Upper lobe of left lung (tissue), 4 donors: ENCODE measurements at regions not wholly inside any gene's neighbourhood (a gene's known extent, or its start where the extent isn't known, plus 50 kb on each side); places are given as distances from the start of the nearest gene placed in this dataset.

Experiments
- EP300 ChIP-seq, 4 donors: sonication (generic); formaldehyde crosslinking; IDR thresholded peaks; one replicate each; pipeline ENCODE4 v1.5.1; 2017; ENCODE audit warnings: antibody characterized with exemption in 4 of 4, control low read depth in 2 of 4
- POLR2A ChIP-seq, 4 donors: fragments of 450-650 bp; IDR thresholded peaks; one replicate each; pipeline ENCODE4 v1.5.1; 2016 to 2017; ENCODE audit warnings: antibody characterized with exemption in 4 of 4, mild to moderate bottlenecking in 2 of 4
- TF ChIP-seq, protein P1 (sequence below), 6 experiments: fragments of 450-650 bp in 4 of 6; fragments of 200-600 bp in 2 of 6; sonication (generic) in 2 of 6; IDR thresholded peaks; one replicate each; pipeline ENCODE4 v1.5.1; 2016 to 2019; ENCODE audit warnings: antibody characterized with exemption in 6 of 6

DNA sequence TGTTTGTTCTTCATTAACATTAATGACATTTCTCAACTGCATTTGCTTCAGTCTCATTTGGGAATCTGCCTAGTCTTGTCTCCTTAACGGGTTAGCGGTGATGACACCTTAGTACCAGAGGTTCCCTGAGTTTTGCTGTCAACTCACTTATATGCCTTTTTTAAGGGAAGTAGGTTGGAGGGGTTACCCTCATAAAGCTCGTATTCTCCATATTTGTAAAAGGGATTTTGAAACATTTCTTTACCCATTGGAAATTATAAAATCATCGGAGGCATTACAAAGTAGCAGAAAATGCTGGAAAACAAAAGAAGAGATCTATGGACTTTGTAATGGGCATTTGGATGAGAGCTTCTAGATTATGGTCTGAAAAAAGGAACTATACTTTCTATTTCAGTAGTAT is 88.7 kb upstream of the PRDM1 start:
- TF ChIP-seq, protein P1, sequence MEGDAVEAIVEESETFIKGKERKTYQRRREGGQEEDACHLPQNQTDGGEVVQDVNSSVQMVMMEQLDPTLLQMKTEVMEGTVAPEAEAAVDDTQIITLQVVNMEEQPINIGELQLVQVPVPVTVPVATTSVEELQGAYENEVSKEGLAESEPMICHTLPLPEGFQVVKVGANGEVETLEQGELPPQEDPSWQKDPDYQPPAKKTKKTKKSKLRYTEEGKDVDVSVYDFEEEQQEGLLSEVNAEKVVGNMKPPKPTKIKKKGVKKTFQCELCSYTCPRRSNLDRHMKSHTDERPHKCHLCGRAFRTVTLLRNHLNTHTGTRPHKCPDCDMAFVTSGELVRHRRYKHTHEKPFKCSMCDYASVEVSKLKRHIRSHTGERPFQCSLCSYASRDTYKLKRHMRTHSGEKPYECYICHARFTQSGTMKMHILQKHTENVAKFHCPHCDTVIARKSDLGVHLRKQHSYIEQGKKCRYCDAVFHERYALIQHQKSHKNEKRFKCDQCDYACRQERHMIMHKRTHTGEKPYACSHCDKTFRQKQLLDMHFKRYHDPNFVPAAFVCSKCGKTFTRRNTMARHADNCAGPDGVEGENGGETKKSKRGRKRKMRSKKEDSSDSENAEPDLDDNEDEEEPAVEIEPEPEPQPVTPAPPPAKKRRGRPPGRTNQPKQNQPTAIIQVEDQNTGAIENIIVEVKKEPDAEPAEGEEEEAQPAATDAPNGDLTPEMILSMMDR (IDR thresholded peaks at IDR 0.05), result no peak
- TF ChIP-seq EP300 (IDR thresholded peaks at IDR 0.05) (no peak), POLR2A (IDR thresholded peaks at IDR 0.05) (no peak)
